Activated CD4-positive, alpha-beta T cell treated with anti-CD3 and anti-CD28 coated beads, Interleukin-2, amount 50 U/mL, for 16 hours (primary cell): ENCODE measurements at regions not wholly inside any gene's neighbourhood (a gene's known extent, or its start where the extent isn't known, plus 50 kb on each side); places are given as distances from the start of the nearest gene placed in this dataset.

ENCODE experiments used
- DNase-seq: peaks from one replicate; pipeline ENCODE4 v3.0.0-alpha.2; 2020

DNA sequence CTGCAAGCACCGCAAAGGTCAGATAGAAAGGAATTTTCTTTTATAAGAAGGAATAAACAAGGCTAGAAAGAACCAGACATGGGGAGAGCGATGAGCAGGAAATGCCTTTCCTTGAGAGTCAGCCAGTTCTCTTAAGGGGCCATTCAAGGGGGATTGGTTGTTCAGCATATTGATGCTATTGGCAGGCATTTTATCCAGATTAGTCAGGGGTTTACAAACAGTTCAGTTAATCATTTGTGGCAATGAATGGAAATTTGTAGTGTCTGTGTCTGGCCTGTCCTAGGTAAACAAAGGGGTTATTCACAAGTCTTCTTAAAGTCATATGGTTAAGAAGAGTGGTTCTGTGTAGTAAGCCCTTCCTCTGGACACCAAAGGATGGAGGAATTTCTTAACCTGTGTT, 184.7 kb upstream of the FRMPD4 start:
- no peak for DNase-seq

GRCh38 chrX:11954176-11954575, 184.1 kb upstream of the FRMPD4 start:
- no peak for DNase-seq

- no peak for DNase-seq
Measured at GRCh38 chrX:11960031-11960430, 178.2 kb upstream of the FRMPD4 start.

DNA sequence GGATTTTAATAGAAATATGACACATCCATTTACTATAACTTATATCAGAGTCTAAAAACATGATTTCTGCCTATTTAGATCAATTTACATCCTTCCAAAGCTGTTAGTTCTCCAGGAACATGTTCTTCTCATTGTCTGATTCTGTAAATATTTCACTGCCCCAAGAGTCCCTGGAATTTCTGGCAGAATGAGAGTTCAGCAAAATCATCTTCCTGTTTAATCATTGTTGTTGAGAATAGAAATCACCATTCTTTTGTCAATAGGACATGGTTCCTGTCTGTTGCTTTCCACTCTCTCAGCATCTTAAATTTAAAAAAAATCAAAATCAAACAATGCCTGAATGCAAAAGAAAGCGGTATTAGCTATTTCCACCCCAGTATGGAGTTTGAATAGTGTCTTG, 172.8 kb upstream of the FRMPD4 start:
- DNase-seq: no peak

DNA sequence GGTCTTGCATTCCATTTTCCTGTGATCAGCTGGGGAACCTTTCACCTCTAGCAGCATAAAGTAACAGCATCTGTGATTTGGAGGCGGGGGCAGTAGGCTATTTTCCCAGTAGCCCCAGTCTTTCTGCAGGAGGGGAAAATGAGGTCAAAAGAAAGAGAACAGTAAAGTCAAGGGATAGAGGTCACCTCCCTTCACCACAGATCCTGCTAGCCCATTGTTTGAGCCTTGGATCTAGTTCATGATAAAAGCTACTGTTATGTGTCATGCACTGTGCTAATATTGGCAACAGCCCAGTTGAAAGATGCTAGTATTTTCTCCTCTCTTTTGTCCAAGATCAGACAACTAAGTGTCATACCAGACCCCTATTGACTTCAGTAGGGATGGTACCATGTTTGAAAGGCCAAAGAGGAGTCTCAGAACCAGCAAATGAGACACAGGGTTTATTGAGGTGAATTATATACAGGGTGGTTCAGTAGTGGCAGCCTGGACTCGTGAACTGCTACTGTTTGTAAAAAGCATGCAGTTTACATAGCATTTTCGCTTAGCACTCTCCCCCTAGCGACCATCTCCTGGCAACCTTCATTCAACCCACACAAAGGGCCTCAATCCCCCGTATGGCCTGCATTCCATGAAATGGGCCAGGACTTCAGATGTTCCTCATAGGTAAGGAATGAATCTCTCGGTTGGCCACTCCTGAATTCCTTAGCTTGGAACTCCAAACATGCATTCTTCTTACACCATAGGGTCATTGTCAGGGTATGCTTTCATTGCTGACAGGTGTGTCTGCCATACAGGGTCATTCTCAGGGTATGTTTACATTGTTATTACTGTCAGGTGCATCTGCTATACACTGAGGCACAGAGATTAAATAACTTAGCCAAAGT, 170.0 kb upstream of the FRMPD4 start:
- DNase-seq: no peak

- no peak for DNase-seq
Measured at GRCh38 chrX:11968991-11969390, 169.3 kb upstream of the FRMPD4 start.

DNA sequence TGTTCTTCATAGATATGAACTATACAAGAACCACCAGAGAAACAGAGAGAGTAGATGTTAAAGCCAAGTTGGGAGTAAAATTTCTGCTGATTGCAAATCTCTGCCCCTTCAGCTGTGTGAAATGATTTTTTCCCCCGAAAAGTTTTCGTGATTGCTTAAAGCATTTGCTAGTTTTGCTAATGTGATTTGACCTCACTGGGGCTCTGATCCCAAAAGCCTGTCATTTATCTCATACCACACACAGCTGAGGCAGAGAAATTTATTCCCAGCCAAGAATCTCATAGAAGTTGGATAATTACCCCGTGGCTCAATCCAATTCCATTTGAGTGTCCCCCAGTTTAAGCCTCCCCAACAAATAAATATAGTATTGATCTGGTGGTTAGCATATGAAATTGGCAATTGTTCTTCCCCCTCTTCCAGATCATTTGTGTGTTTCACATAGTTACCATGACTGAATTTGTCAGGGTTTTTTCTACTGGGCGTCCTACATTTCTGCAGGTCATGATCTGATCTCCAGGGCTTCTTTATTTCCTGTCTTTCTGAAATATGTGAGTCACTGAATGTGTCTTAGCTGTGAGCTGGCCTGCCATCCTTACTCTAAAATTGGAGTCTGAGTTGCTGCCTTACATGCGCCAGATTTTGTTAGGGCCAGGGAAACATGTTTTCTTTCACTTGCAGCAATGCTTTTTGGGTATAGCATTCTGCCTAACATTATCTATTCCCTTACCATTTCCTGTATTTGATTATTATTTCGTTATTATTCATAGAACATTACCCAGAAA, 167.5 kb upstream of the FRMPD4 start:
- DNase-seq: no peak

GRCh38 chrX:11976663-11977062, 161.6 kb upstream of the FRMPD4 start:
- no peak for DNase-seq

GRCh38 chrX:11992271-11992670, 146.0 kb upstream of the FRMPD4 start:
- no peak for DNase-seq

DNA sequence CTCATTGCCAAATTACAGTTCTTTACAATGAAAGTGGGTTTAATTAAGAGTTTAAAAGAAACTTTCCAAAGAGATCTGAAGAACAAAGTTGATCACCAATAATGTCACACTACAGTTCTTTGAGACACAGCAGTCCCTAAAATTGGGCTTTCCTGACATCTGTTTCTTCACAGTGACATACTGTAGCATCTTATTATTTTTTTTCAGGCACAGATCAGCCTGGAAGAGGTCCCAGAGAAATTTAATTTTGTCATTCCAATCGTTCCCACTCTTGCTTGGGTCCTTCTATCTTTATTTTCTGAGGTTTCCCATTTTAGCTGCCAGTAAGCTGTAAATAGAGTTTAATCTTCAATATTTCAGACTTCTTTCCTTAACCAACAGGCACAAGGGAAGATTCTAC, 143.1 kb upstream of the FRMPD4 start:
- DNase-seq: no peak

DNA sequence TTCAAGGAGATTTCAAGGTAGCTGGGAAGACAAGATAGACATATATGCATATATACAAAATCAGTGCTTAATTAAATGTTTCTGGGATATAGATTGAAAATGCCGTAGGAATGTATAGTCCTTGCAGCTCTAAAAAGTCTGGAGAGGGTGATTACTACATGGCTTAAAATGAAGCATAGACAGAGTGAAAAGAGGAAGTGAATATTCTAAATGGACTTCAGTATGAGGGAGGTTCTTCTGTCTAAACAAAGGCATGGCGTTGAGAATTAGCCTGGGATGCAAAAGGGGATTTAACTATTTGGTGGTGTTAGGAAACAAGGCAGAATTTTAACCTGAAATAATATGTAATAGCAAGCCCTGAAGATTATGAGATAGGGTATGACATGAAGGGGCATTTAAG, 141.5 kb upstream of the FRMPD4 start:
- no peak for DNase-seq

DNA sequence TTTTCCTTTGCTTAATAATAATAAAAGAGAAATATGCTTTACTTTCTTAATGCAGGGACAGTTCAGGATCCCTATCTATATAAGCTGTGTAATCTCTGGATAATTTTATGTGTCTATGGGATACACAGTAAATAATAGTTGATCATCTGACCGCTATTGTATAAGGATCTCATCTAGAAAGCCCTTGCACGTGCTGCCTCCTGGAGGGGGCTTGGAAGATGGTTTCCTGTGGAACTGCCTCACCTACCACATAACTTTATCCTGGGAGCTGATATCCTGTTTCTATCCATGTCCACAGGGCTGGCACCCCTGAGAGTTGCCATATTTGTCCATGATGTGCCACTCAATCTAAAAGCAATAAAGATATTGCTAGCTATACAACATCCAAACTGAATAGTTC, 139.3 kb upstream of the FRMPD4 start:
- DNase-seq: no peak

DNA sequence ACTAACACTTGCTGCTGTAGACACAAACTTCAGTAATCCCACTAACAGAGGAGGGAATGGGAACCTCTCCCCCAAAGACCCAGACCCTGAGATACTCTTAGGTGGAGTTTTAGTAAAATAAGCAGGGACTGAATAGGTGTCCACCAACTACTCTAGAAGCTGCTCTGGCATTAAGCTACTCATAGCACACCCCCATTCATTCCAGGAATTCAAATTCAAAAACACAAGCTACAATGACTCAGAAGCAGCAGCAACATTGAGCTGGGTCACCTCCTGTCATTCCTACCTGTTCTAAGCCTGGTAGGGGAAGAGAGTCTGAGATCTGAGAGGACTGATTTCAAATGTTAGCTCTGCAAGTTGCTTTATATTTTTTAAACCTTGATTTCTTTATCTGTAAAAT, 135.4 kb upstream of the FRMPD4 start:
- DNase-seq: no peak

DNA sequence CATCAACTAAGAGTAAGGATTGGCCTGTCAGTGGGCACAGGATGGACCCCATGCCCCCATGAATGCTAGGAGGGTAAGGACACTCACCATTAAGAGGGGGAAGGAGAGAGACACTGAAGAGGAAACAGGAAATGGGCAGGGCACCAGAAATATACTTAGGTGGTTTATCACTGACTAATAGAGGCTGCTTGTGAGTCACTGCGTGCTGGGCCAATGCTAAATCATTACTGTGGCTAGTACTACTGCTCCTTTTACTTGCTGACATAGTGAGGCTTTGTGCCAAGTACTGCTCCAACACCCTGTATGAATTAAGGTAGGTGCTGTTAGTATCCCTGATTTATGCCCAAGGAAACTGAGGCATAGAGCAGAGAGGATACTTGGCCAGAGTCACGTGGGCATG, 130.4 kb upstream of the FRMPD4 start:
- DNase-seq: peak; percentile 25

DNA sequence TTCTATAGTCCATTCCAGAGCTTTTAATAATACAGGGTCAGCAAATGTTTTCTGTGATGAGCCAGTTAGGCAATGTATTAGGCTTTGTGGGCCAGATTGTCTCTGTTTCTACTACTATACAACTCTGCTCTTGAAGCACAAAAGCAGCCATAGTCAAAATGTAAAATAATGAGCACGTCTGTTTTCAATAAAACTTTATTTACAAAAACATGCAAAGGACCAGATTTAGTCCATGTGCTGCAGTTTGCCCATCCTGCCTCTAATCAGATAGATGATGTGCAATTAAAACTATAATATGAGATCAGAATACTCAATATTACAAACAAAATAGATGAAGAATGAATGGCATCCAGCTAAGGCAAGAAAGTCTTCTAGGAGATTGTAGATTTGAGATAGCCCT, 127.8 kb upstream of the FRMPD4 start:
- no peak for DNase-seq

- DNase-seq: no peak
Measured at GRCh38 chrX:12011075-12011474, 127.2 kb upstream of the FRMPD4 start.

DNA sequence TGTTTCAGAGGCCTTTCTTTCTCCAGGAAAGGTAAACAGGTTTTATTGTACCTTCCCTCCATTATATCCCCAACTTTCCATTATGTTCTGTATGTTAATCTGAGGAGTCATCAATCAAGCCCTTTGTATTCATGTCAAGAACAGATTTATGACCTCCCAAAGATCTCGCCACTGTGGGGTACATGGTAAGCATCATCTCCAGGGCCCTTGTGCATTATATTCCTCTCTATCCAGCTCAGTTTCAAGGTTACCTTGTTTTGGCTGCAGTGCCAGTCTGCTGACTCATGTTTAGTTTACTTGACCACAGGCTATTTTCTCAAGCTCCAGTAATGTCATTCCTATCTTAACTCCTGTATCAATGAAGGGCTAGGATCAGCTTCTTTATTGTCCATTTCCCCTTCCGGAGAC, 125.1 kb upstream of the FRMPD4 start:
- no peak for DNase-seq

DNA sequence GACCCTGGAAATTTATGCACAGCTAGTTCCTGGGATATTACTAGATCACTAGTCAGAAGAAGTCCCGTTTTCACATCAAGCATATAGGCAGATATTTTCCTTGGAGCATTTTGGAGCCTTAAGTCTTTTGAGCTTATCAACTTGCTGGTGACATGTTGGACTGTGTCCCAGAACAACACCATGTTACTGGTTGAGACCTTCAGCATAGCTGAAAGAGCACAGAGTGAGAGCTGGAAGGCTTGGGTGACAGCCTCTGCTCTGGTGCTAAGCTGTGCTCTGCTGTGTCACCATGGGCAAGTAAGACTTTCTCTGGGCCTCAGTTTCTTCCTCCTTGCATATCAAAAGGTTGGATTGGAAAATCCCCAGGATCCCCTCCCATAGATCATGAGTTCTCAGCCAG, 116.6 kb upstream of the FRMPD4 start:
- no peak for DNase-seq

DNA sequence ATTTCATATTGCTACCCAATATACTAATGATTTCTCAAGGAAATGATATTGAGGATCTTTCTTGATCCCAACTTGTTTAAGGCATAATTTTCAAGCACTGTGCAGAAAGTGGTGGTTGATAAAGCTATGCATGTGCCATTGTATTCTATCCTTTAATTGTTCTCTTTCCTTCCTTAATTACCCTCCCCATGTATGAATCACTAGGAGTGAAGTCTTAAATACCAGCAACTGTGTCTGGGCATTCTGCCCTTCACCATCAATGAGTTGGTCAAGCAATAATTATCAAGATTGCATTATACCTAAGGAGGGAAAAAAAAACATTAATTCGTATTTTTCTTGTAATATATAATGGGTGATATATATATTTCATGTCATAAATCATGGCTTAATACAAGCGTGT, 111.8 kb upstream of the FRMPD4 start:
- DNase-seq: no peak

GRCh38 chrX:12032082-12032481, 106.2 kb upstream of the FRMPD4 start:
- no peak for DNase-seq

GRCh38 chrX:12034741-12035140, 103.5 kb upstream of the FRMPD4 start:
- DNase-seq: no peak

- no peak for DNase-seq
Measured at GRCh38 chrX:12042615-12043014, 95.7 kb upstream of the FRMPD4 start.

- DNase-seq: no peak
Measured at GRCh38 chrX:12052109-12052508, 86.2 kb upstream of the FRMPD4 start.

- DNase-seq: no peak
Measured at GRCh38 chrX:12058087-12058486, 80.2 kb upstream of the FRMPD4 start.
